CD14-positive monocyte (primary cell): ENCODE measurements at regions not wholly inside any gene's neighbourhood (a gene's known extent, or its start where the extent isn't known, plus 50 kb on each side); places are given as distances from the start of the nearest gene placed in this dataset.

Source experiments
- DNase-seq, 3 donors: peaks; one replicate each; pipeline ENCODE4 v3.0.0-alpha.2; 2011 to 2022
- H2AFZ ChIP-seq: 2 replicates; pipeline ENCODE4 v1.6.0; 2012; ENCODE audit warnings: mild to moderate bottlenecking, low read depth, low read length, inconsistent platforms; ENCODE audit not compliant: insufficient read depth, poor library complexity, severe bottlenecking
- H3K27ac ChIP-seq, 2 donors: 1 replicate in 1 of 2; 2 replicates in 1 of 2; pipeline ENCODE4 v1.5.1; 2012 to 2013; ENCODE audit warnings: low read length in 2 of 2, control low read depth in 1 of 2, inconsistent platforms in 1 of 2, low read depth in 1 of 2, mild to moderate bottlenecking in 1 of 2
- H3K27me3 ChIP-seq, 2 donors: one replicate each; pipeline versions ENCODE4 v1.6.0 to v1.6.1; 2011 to 2013; ENCODE audit warnings: low read length in 2 of 2; ENCODE audit not compliant: control insufficient read depth in 2 of 2, insufficient read depth in 2 of 2
- H3K36me3 ChIP-seq, 2 donors: replicated peaks in 1 of 2; 1 replicate in 1 of 2; 2 replicates in 1 of 2; pipeline versions ENCODE4 v1.5.1 to v1.6.1; 2012 to 2013; ENCODE audit warnings: low read length in 2 of 2, control low read depth in 1 of 2, inconsistent platforms in 1 of 2, mild to moderate bottlenecking in 1 of 2; ENCODE audit not compliant: insufficient read depth in 2 of 2, control insufficient read depth in 1 of 2
- H3K4me1 ChIP-seq, 2 donors: 1 replicate in 1 of 2; 2 replicates in 1 of 2; pipeline versions ENCODE4 v1.5.1 to v1.6.1; 2012 to 2013; ENCODE audit warnings: low read length in 2 of 2, control low read depth in 1 of 2, inconsistent platforms in 1 of 2, mild to moderate bottlenecking in 1 of 2, moderate library complexity in 1 of 2; ENCODE audit not compliant: insufficient read depth in 2 of 2, control insufficient read depth in 1 of 2
- H3K4me2 ChIP-seq: replicated peaks from 2 replicates; pipeline ENCODE3; 2012; ENCODE audit warnings: low read length, moderate library complexity, mild to moderate bottlenecking; ENCODE audit not compliant: poor library complexity, severe bottlenecking; ENCODE audit errors: extremely low read depth
- H3K4me3 ChIP-seq, 3 experiments: fragments of 200-600 bp in 1 of 3; sonication (generic) in 1 of 3; replicated peaks in 1 of 3; 1 replicate in 2 of 3; 2 replicates in 1 of 3; pipeline ENCODE4 v1.5.1; 2011 to 2013; ENCODE audit warnings: low read length in 3 of 3, mild to moderate bottlenecking in 3 of 3, control low read depth in 2 of 3, low read depth in 2 of 3, inconsistent platforms in 1 of 3, moderate library complexity in 1 of 3
- H3K79me2 ChIP-seq: 2 replicates; pipeline ENCODE4 v1.6.0; 2012; ENCODE audit warnings: mild to moderate bottlenecking, control low read depth, inconsistent platforms, low read length, moderate library complexity; ENCODE audit not compliant: insufficient read depth
- H3K9ac ChIP-seq: 2 replicates; pipeline ENCODE4 v1.6.0; 2017; ENCODE audit warnings: low read length, mild to moderate bottlenecking; ENCODE audit not compliant: insufficient read depth, poor library complexity, severe bottlenecking
- H3K9me3 ChIP-seq, 2 donors: replicated peaks in 1 of 2; 1 replicate in 1 of 2; 2 replicates in 1 of 2; pipeline versions ENCODE4 v1.5.1 to v1.6.1; 2012 to 2013; ENCODE audit warnings: low read length in 2 of 2, control low read depth in 1 of 2; ENCODE audit not compliant: control insufficient read depth in 1 of 2, insufficient read depth in 1 of 2
- H4K20me1 ChIP-seq: 2 replicates; pipeline ENCODE4 v1.6.0; 2012; ENCODE audit warnings: mild to moderate bottlenecking, low read length, control low read depth, moderate library complexity; ENCODE audit not compliant: insufficient read depth
- H3K27ac Mint-ChIP-seq, 7 donors: one replicate each; pipeline ENCODE4 v1.8.0; 2020; ENCODE audit warnings: mild to moderate bottlenecking in 7 of 7, mixed read lengths in 7 of 7, moderate library complexity in 6 of 7, inconsistent platforms in 2 of 7
- H3K27me3 Mint-ChIP-seq, 3 donors: one replicate each; pipeline ENCODE4 v1.8.0; 2021 to 2022; ENCODE audit warnings: low read depth in 3 of 3, mild to moderate bottlenecking in 3 of 3, mixed read lengths in 3 of 3, moderate library complexity in 3 of 3, inconsistent platforms in 1 of 3
- H3K36me3 Mint-ChIP-seq, 2 donors: one replicate each; pipeline ENCODE4 v1.8.0; 2020; ENCODE audit warnings: mixed read lengths in 2 of 2, inconsistent platforms in 1 of 2, mild to moderate bottlenecking in 1 of 2
- H3K4me1 Mint-ChIP-seq: one replicate; pipeline ENCODE4 v1.8.0; 2020; ENCODE audit warnings: mild to moderate bottlenecking, mixed read lengths
- H3K4me3 Mint-ChIP-seq, 2 donors: one replicate each; pipeline ENCODE4 v1.8.0; 2020; ENCODE audit warnings: mild to moderate bottlenecking in 2 of 2, mixed read lengths in 2 of 2, moderate library complexity in 1 of 2
- H3K9me3 Mint-ChIP-seq, 7 donors: one replicate each; pipeline ENCODE4 v1.8.0; 2020 to 2022; ENCODE audit warnings: mixed read lengths in 7 of 7, mild to moderate bottlenecking in 6 of 7, moderate library complexity in 6 of 7, inconsistent platforms in 2 of 7
- CTCF ChIP-seq: fragments of 200-600 bp; IDR thresholded peaks from one replicate; pipeline ENCODE4 v1.8.0; 2022; ENCODE audit warnings: antibody characterized with exemption, mild to moderate bottlenecking
- WGBS: methylation state at CpG from one replicate; pipeline ENCODE4 v1.1.5; 2013; ENCODE audit warnings: missing lambda C conversion rate; ENCODE audit not compliant: insufficient coverage; 5-methylcytosine and 5-hydroxymethylcytosine counted together
- intact Hi-C, 2 donors: fragments of 100-400 bp; cut with micrococcal nuclease; formaldehyde crosslinking; loops; one replicate each; pipeline versions ENCODE4 v1.15.0 to v1.15.1; 2023

- Histone ChIP-seq H3K4me1 (no peaks in the 10 kb centered on the region), H3K27ac (no peak overlapping the region), H4K20me1 (no peaks in the 10 kb centered on the region), H3K4me2 (no peak overlapping the region), H3K4me3 (no peak overlapping the region), H3K9me3 (peaks cover 0 to 5% of the 10 kb centered on the region in 2 donors), H3K9ac (no peak overlapping the region), H2AFZ (no peak overlapping the region), H3K79me2 (no peaks in the 10 kb centered on the region), H3K36me3 (no peaks in the 10 kb centered on the region), H3K27me3 (no peaks in the 10 kb centered on the region)
- Mint-ChIP-seq H3K27me3 (no peaks in the 10 kb centered on the region), H3K9me3 (peaks cover 0 to 7% (median 4%) of the 10 kb centered on the region in 7 donors), H3K36me3 (no peaks in the 10 kb centered on the region), H3K4me3 (no peak overlapping the region), H3K27ac (no peak overlapping the region), H3K4me1 (peaks cover 5% of the 10 kb centered on the region)
- no CpG with 5 or more reads among the region's 2 CpGs for WGBS
- DNase-seq = no peak
- no peak for TF ChIP-seq CTCF
- intact Hi-C loops = no loop called here
Measured at GRCh38 chr11:81941998-81942397, 791.7 kb downstream of the FAM181B start.

GRCh38 chr11:81932303-81932702, 801.4 kb downstream of the FAM181B start:
- Histone ChIP-seq H3K4me1 (no peaks in the 10 kb centered on the region), H3K27me3 (no peaks in the 10 kb centered on the region), H3K4me3 (no peak overlapping the region), H2AFZ (no peak overlapping the region), H3K79me2 (no peaks in the 10 kb centered on the region), H4K20me1 (no peaks in the 10 kb centered on the region), H3K36me3 (no peaks in the 10 kb centered on the region), H3K27ac (no peak overlapping the region), H3K4me2 (no peak overlapping the region), H3K9me3 (no peaks in the 10 kb centered on the region), H3K9ac (no peak overlapping the region)
- peaks cover 0 to 1% (median 0%) of the 10 kb centered on the region in 7 donors for H3K9me3 Mint-ChIP-seq
- no peak overlapping the region for H3K27ac Mint-ChIP-seq
- H3K36me3 Mint-ChIP-seq = no peaks in the 10 kb centered on the region
- no peaks in the 10 kb centered on the region for H3K27me3 Mint-ChIP-seq
- intact Hi-C loops = no loop called here
- TF ChIP-seq CTCF = no peak
- no peak overlapping the region for H3K4me3 Mint-ChIP-seq
- DNase-seq = no peak
- WGBS = no CpG with 5 or more reads among the region's 2 CpGs
- H3K4me1 Mint-ChIP-seq = no peaks in the 10 kb centered on the region
